H1 (cell line): ENCODE measurements at regions not wholly inside any gene's neighbourhood (a gene's known extent, or its start where the extent isn't known, plus 50 kb on each side); places are given as distances from the start of the nearest gene placed in this dataset. TPM values are rescaled to one million over a fixed set of nuclear protein-coding genes. Genes with fewer than 3 reads are reported as not detected.

Experiments
- small RNA-seq: library from polyadenylated mRNA; stranded (forward); fragments of <200 nt; extraction: miRNeasy Mini kit (QIAGEN cat#:217004); gene quantifications from one replicate; pipeline ENCODE3, GENCODE V24; 2013; ENCODE audit not compliant: insufficient read depth

Small RNA genes in the stretch of these regions (small RNA-seq; reads per million reads assigned to genes)
- gene RN7SL820P: not detected
